HG02588 (cell line): ENCODE measurements at regions not wholly inside any gene's neighbourhood (a gene's known extent, or its start where the extent isn't known, plus 50 kb on each side); places are given as distances from the start of the nearest gene placed in this dataset.

ENCODE experiments used
- ATAC-seq: cut with Tn5 transposase; IDR thresholded peaks from one replicate; pipeline ENCODE4 v1.9.1; 2021; ENCODE audit warnings: mild to moderate bottlenecking, moderate library complexity; ENCODE audit not compliant: unreplicated experiment

DNA sequence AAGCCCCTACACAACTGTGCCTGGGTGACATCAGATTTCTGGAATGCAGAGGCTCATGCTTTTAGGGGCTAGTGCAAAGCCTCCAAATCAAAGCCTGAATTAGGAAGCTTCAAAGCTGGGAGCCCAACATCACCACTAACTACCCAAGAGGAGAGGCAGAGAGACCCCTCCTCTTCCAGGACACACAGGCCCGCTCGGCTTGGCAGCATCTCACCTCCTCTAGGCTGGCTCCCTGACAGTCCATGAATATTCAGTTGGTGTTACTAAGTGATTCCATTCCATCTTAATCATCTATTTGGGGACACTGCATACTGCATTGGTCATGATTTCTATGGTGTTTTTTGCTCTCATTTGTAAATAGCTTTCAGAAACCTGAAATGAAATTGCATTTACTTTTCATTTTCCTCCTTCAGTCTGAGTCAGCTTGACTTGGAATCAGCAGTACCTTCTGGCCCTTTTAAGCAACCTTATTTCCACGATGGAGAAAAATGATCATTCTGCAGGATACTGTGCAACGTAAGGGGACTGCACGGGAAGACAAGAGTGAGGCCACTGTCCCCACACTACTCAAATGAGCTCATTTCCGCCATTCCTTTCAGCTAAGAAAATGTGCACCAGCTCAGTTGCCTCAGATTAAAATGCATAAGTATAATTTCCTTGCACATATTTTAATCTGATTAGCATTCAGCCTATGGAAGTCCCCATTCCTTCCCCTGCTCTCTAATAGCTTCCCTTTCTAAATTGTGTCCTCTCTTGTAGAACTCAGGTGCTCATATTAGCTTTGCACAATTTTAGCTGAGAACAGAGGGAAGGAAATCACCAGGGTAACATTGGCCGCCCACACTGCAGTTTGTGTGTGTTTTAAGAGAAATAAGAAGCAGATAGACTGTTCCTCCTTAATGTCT lies 219.9 kb downstream of the RFC3 start:
- ATAC-seq: peak; percentile 55

- ATAC-seq: peak; percentile 46
These were observed 220.7 kb downstream of the RFC3 start for GRCh38 chr13:34038541-34039068.

DNA sequence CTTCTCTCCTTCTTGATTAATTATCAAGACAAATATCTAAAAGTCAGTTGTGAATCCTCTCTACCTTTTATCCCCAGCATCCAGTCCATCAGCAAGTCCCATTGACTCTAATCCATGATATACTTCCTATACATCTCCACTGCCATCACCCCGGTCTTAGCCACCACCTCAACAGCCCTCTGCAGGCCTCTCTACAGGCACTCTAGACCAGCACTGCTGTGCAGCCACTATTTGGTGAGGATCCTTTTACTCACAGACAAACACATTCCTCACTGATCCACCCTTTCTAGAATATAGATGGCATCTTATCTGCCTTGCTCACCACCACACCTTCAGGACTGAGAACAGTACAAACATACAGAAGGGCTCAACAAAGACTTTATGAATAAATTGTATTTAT lies 221.7 kb downstream of the RFC3 start:
- ATAC-seq: no peak

DNA sequence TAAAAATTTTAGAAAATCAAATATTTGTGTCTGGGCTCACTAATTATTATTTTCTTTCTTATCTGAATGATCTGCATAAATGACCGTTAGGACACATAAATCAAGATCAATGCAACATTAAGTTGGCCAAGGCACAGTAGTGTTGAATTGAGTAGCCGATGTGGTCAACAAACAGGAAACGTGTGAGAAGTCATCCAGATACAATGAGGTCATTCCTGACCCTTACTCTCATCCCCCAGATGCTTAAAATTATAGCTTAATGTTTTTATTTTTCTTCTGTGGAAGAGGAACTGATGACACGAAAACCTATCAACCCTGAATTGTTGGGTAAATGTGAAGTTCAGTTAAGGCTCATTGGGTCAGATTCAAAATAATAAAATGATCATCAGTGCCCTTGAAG lies 222.9 kb downstream of the RFC3 start:
- ATAC-seq: no peak

DNA sequence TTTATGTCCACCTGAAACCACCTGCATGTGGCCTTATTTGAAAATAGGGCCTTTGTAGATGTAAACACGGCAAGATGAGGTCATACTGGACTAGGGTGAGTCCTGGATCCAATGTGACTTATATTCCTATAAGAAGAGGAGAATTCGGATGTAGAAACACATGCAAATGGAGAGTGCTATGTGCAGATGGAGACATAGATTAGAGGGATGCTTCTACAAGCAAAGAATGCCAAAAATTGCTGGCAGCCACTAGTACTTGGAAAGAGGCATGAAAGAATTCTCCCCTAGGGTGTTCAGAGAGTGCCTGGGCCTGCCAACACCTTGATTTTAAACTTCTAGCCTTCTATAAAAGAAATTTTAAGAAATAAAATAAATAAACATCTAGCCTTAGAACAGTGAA lies 226.1 kb downstream of the RFC3 start:
- ATAC-seq: no peak

GRCh38 chr13:34044660-34045080 lies 226.7 kb downstream of the RFC3 start:
- no peak for ATAC-seq

DNA sequence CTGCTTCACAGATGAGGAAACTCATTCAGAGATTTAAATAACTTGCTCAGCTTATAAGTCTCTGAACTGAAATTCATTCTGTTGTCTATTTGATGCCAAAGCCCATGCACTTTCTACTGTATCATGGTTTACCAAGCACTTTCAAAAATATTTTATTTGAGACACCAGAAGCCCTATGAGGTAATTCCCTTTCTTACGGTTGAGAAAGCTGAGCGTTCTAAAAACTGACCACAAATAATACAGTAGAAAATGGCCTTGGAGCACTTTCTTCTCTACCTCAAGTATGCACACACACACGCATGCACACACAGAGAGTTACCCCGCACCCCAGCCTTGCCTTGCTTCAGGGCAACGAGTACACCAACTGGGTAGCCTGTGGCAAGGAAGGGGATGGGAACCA lies 228.5 kb downstream of the RFC3 start:
- no peak for ATAC-seq

DNA sequence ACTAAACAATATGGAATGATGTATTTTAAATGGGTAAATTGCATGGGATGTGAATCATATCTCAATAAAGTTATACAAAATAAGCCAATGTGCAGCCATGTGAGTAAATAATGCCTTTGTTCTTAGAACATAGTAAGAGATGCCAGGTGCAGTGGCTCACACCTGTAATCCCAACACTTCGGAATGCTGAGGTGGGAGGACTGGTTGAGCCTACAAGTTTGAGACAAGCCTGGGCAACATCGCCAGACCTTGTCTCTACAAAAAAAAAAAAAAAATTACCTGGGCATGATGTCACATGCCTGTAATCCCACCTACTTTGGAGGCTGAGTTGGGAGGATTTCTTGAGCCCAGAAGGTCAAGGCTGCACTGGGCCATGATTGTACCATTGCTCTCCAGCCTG lies 230.7 kb downstream of the RFC3 start:
- ATAC-seq: no peak

DNA sequence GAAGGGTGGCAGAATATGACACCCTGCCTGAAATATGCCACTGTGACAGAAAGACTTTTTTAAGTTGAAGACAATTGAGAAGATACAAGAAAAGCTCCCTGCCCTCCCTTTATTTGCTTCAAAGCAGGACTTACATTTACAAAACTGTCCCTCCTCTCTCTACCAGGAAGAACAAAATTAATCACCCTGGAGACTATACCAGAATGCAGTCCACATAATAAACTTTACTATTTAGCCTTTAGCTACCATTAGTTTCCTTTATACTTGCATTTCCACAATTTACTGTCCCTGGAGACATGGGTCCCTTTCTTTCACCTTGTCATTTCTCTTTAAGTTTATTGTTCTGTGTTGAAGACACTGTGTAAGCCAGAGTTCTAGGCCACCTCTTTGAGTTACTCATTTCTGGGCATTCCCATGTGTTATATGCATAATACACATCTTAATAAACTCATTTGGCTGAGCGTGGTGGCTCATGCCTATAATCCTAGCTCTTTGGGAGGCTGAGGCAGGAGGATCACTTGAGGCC lies 238.8 kb downstream of the RFC3 start:
- no peak for ATAC-seq

GRCh38 chr13:34064456-34065205 lies 246.7 kb downstream of the RFC3 start:
- no peak for ATAC-seq

GRCh38 chr13:34065928-34066327 lies 248.0 kb downstream of the RFC3 start:
- ATAC-seq: no peak

DNA sequence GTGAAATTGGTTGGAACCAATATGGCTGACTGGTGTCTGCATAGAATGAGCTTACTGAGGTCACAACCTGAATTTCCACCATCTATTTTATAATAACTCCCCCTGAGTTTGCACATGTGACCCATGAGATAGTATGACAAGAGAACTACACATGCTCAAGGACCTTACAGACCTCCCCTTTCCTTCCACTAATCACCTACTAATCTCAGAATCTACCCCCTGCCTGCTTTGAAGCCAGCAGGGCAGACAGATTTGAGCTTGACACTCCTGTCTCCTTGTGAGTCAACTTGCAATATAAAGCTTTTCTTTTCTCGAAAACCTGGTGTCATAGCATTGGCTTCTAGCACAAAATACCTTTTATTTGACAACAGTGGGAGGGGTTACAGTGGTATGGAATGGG lies 248.4 kb downstream of the RFC3 start:
- no peak for ATAC-seq

DNA sequence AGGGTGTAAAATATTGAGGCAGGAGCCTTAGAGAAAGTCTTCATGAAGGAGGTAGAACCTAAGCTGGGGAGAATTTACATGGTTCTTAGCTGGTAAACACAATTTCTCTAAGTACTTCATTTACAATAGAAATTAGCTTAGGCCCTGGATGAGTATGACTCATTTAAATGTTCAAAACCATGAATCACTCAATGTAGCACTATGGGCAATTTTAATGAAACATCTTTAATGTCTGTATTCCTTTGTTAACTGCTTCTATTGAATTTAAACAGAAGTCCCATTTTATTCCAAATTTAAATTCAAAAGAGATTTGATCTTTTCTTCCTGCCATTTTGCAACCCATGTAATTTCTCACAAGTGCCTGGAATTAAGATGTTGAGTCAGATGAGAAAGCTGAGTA lies 252.1 kb downstream of the RFC3 start:
- ATAC-seq: no peak

DNA sequence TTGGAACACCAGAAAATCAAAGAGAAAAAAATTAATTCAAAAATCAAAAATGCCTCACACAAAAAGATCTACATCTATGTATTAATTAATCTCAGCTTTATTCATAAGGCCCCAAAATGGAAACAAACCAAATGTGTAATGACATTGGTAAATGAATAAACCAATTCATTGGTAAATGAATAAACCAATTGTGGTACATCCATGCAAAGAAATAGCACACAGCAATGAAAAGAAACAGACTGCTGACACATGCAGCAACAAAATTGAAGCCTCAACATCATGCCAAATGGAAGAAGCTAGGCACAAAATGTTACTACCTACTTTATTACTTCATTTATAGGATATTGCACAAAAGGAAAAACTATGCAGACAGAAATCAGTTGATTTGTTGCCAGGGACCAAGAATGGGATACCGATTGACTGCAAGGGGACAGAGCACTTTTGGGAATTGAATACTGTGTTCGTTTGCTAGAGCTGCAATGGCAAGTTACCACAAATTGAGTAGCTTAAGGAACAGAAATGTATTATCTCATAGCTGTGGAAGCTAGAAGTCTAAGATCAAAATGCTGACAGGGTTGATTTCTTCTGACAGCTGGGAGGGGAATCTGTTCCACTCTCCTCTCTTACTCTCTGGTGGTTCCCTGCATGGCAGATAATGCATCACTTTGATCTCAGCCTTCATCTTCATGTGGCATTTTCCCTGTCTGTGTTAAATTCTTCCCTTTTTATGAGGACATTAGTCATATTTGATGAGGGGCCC lies 252.8 kb downstream of the RFC3 start:
- no peak for ATAC-seq

- no peak for ATAC-seq
These were observed 258.4 kb downstream of the RFC3 start for GRCh38 chr13:34076319-34076718.

- ATAC-seq: no peak
These were observed 259.2 kb downstream of the RFC3 start for GRCh38 chr13:34076943-34077703.

GRCh38 chr13:34078334-34078999 lies 260.5 kb downstream of the RFC3 start:
- ATAC-seq: no peak

GRCh38 chr13:34085204-34085603 lies 267.3 kb downstream of the RFC3 start:
- ATAC-seq: no peak

- ATAC-seq: peak; percentile 72
These were observed 268.3 kb downstream of the RFC3 start for GRCh38 chr13:34086281-34086680.

- ATAC-seq: no peak
These were observed 269.8 kb downstream of the RFC3 start for GRCh38 chr13:34087791-34088190.
